Breast epithelium (tissue), 3 donors: ENCODE measurements at regions not wholly inside any gene's neighbourhood (a gene's known extent, or its start where the extent isn't known, plus 50 kb on each side); places are given as distances from the start of the nearest gene placed in this dataset.

ENCODE experiments used
- POLR2A ChIP-seq: fragments of 450-650 bp; IDR thresholded peaks from one replicate; pipeline ENCODE4 v1.6.1; 2016; ENCODE audit warnings: antibody characterized with exemption, mild to moderate bottlenecking, moderate library complexity
- POLR2AphosphoS5 ChIP-seq, 3 donors: sonication (generic); formaldehyde crosslinking; IDR thresholded peaks; one replicate each; pipeline ENCODE4 v1.6.1; 2017; ENCODE audit warnings: antibody characterized with exemption in 3 of 3
- TF ChIP-seq, protein P1 (sequence below), 3 donors: fragments of 450-650 bp; IDR thresholded peaks; one replicate each; pipeline ENCODE4 v1.5.1; 2016 to 2017; ENCODE audit warnings: antibody characterized with exemption in 3 of 3, mild to moderate bottlenecking in 3 of 3, moderate library complexity in 3 of 3

DNA sequence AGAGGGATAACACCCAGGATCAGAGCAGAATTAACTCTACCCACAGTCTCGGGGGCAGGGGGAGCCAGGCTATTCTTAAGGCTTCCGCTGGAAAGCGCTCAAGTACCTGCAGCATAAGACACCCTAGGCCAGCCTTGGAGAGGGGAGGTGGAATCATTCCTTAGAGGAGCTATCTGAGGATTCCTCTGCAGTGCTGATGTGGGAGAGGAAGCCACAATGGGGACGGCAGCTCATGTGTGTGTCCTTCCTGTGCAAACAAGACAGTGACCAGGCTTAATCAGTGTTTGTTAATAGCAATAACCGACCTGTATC, 382.2 kb upstream of the CADM1 start:
- no peak for TF ChIP-seq POLR2AphosphoS5 (IDR thresholded peaks at IDR 0.05)
- TF ChIP-seq, protein P1, sequence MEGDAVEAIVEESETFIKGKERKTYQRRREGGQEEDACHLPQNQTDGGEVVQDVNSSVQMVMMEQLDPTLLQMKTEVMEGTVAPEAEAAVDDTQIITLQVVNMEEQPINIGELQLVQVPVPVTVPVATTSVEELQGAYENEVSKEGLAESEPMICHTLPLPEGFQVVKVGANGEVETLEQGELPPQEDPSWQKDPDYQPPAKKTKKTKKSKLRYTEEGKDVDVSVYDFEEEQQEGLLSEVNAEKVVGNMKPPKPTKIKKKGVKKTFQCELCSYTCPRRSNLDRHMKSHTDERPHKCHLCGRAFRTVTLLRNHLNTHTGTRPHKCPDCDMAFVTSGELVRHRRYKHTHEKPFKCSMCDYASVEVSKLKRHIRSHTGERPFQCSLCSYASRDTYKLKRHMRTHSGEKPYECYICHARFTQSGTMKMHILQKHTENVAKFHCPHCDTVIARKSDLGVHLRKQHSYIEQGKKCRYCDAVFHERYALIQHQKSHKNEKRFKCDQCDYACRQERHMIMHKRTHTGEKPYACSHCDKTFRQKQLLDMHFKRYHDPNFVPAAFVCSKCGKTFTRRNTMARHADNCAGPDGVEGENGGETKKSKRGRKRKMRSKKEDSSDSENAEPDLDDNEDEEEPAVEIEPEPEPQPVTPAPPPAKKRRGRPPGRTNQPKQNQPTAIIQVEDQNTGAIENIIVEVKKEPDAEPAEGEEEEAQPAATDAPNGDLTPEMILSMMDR (IDR thresholded peaks at IDR 0.05), result no peak
- no peak for TF ChIP-seq POLR2A
